Heart left ventricle (tissue), 13 donors: ENCODE measurements at regions not wholly inside any gene's neighbourhood (a gene's known extent, or its start where the extent isn't known, plus 50 kb on each side); places are given as distances from the start of the nearest gene placed in this dataset.

Experiments
- CTCF ChIP-seq, 12 donors: fragments of 200-600 bp; sonication (generic) in 4 of 12; IDR thresholded peaks; one replicate each; pipeline versions ENCODE4 v1.5.0 to v1.8.0; 2018 to 2022; ENCODE audit warnings: antibody characterized with exemption in 12 of 12, mild to moderate bottlenecking in 5 of 12
- POLR2A ChIP-seq, 2 donors: fragments of 450-650 bp; IDR thresholded peaks; one replicate each; pipeline ENCODE4 v1.6.1; 2017; ENCODE audit warnings: antibody characterized with exemption in 2 of 2, mild to moderate bottlenecking in 2 of 2, moderate library complexity in 2 of 2
- donor health status: ischemic (EF 13 %, LVEDD 7.1; RV severe dilation, severe dysfunction).
- donor health status: DM: no; HTN: yes; CAD: no.
- donor health status: DM: no; HTN: no; CAD: no.
- donor health status: ischemic (EF 25% LVEDD 6.9; RV normal size, moderate dysfunction).
- donor health status: ischemic (EF 25% LVEDD 5.7; RV mildly dilated, moderate dysfunction).
- donor health status: ischemic (EF 35%, LVEDD 5.7; RV mildly dilated, moderate dysfunction).
- donor health status: nonischemic (EF 11% LVEDD 7.7; RV severe dilation, severe dysfunction).
- donor health status: DM: yes; HTN: yes; CAD: no.
- donor health status: PGD.
- donor health status: ischemic (EF 29% LVEDD 5.4; RV normal size, mild dysfunction).
- donor health status: nonischemic (EF 23%, LVEDD 6.1; RV moderate dilation, normal function).

- TF ChIP-seq POLR2A (IDR thresholded peaks at IDR 0.05): no peak
- no peak for TF ChIP-seq CTCF (IDR thresholded peaks at IDR 0.05)
Observed at GRCh38 chr15:47296881-47297280, 420.4 kb upstream of the SEMA6D start.
